Medulla oblongata (tissue), 1 donor: ENCODE measurements at regions not wholly inside any gene's neighbourhood (a gene's known extent, or its start where the extent isn't known, plus 50 kb on each side); places are given as distances from the start of the nearest gene placed in this dataset.
"Not testable (repeated sequence)": the region's sequence is repeated elsewhere in the genome, so short reads cannot be mapped to it uniquely, and the experiment has no call there.

Experiments used
- DNase-seq: peaks from one replicate; pipeline ENCODE4 v3.0.0-alpha.2; 2015; ENCODE audit errors: extremely low spot score

DNA sequence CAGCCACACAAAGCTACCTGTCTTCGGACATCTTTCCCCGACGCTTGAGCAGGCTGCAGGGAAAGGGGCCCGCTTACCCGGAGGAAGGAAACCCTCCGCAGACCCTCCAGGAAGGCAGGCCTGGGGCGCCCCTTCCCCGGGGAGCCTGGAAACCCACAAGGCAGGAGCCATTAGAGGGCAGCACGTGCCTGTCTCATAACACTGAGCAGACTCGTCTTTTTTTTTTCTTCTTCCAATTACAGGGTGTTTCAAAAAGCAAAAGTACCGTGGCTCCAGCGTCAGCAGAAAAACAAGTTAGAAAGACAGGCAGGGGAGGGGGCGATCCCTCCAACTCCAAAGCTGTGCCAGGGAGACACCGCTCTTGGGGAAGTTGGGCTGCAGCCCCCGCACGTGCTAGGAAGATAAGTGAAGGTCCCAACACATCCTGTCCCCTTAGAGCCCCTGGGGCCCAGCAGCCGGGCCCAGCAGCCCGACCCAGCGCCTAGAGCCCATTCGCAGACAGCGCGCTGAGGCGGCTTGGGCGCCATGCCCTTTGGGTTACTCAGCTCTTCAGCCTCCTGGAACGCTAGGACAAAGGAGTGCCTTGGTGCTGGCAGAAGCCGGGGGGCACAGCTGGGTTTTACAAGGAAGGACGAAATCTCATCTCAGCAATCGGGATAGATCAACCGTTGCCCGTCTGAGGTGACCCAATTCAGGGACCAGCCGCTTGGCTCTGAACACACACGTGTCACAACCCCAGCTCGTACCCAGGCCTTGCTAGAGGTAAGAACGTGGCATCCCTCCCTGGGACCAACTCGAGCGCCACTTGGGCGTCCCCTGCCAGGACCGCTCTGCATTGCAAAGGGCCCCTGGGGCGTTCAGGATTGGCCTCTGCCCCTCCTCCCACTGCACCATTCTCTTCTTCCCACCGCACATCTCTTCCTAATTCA is 136.3 kb downstream of the LY86 start:
- DNase-seq = peak; percentile 71

DNA sequence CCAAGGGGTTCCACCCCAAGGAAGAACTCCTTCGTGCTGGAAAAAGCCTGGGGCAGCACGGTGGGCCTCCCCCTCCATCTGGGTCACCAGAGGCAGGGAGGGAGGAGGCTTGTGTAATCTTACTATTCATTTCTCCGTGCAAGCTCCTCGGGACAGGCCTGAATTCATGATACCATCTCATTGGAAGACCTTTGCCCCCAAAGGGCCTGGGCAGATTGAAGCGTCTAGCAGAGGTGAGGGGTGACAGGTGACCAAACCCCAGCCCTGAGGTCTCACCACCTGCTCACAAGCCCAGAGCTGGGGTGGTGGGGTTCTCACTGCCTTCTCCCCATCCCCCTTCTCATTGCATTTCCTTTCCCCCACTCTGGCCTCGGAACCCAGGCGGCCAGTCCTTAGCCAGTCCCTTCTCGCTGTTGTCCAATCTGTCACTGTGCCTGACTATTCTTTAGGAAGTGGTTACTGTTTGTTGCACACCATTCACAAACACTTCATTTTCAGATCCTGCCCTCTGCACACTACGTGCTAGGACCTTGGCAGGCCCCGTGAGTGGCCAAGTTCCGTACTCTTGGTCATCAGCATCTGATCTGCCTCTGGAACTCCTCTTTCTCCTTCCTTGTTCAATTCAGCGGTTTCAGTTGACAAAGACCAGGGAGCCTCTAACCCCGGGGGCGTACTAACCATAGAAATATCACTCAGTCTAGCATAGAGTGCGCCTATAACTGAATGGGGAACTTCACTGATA is 137.1 kb downstream of the LY86 start:
- peak; percentile 65 for DNase-seq

DNA sequence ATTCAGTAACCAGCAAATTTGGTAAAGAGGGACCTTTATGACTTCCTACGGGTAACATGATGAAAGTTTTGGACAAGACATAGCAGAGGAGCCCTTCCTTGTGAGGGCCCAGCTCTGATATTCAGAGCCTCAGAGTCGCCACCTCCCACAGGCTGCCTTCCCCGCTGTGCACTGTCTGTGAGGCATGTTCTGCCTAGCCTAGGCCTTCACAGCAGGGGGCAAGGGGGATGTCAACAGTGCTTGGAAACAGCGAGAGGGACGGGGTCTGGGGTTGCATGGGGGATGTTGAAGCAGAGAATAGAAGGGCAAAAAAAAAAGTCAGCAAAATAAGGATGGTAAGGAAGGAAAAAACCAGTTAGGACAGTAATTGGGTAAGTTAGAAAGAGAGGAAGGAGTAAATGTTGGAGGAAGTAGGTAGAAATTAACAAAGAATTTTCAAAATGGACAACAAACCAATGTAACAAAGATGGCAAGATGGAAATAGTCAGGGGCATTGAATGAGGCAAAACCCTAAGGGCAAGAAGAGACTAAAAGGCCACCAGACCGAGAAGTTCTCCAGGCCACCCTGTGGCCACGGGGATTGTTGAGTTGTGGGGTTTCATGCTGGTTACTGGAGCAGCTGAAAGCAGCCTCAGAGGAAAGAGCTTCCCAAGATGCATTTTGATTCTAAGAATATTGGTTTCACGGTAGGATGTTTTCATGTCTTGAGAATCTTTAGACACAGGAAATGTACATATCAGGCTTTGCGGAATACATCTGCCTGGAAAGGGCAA is 139.8 kb downstream of the LY86 start:
- no peak for DNase-seq

GRCh38 chr6:6729971-6730370 is 141.5 kb downstream of the LY86 start:
- DNase-seq = no peak

DNA sequence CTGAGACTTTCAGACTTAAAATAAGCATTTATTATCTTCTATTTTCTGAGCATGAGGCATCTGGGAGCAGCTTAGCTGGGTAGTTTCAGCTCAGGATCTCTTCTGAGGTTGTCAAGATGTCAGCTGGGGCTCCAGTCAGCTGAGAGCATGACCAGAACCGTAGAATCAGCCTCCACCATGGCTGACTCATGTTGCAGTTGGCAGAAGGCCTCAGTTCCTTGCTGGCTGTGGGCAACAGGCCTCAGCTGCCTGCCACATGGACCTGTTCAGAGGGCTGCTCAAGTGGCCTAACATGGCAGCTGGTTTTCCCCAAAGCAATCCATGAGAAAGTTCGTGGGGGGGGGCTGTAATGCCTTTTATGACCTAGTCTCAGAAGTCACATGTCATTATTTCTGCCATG is 142.3 kb downstream of the LY86 start:
- no peak for DNase-seq

DNA sequence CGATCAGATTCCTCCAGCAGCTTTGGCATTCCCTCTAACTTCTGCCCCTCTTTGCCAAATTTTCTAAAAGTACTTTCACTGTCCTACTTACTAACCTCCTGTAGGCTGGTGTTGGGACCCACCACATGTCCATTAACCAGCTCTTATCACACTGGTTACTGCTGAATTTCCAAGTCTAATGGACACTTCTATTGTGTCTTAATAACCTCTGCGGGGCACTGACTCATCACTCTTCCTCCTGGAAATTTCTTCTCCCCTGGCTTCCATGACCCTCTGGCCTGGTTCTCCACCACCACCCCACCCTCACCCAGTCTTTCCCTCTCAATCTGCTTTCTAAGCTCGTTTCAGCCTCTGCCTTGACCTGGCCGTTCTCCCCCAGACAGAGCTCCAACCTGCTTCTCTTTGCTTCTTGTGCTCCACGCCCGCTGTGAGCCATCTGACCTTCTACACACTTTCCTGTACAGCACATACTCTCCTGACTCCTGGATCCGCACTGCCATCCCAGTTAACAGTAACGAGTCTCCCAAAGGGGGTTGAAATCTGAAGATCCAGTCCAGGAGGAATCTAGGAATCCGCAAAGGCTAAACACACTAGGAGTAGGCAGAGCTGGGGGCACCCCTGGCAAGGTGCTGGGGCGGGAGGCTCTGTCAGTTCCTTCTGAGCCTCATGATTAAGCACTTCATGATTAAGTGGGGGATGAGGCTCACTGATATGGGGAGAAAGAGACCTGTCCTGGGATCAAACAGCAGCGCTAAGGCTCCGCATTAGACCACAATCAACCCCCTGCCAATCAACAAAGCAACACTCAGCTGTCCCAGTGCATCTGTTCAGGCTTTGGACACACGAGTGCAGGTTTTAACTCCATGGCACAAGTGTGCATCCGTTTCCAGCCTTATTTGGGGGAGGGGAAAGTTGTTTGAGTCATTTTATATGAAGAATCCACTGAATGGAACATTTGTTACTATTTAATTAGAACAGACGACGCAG is 146.3 kb downstream of the LY86 start:
- no peak for DNase-seq

DNA sequence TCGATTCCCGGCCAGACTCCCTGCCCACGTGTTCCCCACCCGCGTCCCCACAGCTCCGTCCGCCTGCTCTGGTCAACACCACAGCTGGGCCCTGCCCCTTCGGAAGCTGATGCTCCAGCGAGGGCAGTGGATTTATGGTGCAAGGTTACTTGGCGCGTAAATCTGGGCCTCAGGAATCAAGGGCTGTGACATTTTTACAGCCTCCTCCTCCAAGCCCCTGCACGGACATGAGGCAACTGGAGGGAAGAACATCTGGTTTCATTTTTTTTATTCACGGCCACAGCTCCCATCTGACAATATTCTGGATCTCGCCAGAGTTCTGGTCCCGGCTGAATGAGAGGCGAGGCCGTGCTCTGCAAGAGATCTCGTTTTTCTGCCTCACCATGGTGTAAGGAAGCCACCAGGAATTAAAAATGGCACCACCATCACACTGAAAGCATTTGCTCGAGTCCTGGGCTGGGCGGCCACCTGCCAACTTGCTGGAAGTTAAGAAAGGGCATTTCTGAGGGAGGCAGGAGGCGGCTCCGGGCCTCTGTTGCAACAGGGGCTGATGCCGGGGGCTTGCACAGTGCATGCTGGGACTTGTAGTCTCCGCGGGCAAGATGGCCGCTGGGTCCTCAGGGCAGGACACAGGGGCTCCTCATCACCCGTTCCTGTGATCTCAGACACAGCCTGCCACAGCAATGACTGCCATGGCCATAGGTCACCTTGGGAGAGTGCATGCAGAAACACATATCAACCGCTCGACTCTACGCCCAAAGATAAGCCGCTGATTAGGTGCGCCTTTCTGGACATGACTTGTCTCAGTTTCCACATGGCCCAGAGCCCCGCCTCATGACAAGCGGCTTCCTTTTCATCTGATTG is 148.5 kb downstream of the LY86 start:
- no peak for DNase-seq

DNA sequence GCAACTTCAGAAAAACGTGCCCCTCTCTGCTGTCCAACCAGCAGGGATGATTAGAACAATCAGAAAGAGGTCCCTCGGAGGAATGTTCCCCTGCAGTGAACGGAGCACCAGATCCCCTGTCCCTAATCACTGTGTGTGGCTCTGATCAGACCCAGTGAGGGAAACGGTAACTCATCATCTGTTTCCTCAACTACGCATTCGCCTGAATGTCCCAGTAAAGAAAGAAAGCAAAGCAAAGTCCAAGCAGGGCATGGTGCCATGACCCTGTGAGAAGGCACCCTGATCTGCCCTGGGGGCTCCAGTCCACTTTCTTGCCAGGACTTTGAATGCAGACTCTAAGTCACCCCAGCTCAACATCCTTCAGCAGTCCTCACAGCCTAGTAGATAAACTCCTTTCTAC is 149.2 kb downstream of the LY86 start:
- DNase-seq = no peak

- no peak for DNase-seq
Observed at GRCh38 chr6:6738108-6738507, 149.6 kb downstream of the LY86 start.

- no peak for DNase-seq
Observed at GRCh38 chr6:6738922-6739716, 150.6 kb downstream of the LY86 start.

- DNase-seq = no peak
Observed at GRCh38 chr6:6740595-6740994, 152.1 kb downstream of the LY86 start.

DNA sequence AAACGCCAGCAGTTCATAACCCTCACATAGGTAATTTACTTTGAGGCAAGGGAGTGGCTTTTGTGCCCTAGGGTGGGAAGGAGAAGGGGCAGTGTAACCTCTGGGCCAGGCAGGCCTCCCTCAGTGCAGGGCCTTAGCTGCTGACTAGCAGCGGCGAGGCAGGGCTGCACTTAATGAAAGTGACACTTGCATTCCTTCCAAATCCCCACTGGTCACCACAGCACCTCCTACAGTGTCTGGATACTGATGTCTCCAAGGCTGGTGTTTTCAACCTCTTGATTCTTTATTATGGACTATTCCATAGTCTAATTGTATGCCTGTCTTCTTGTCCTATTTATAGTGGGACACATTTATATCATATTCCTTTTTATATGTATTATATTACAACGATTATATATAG is 152.7 kb downstream of the LY86 start:
- DNase-seq = no peak

DNA sequence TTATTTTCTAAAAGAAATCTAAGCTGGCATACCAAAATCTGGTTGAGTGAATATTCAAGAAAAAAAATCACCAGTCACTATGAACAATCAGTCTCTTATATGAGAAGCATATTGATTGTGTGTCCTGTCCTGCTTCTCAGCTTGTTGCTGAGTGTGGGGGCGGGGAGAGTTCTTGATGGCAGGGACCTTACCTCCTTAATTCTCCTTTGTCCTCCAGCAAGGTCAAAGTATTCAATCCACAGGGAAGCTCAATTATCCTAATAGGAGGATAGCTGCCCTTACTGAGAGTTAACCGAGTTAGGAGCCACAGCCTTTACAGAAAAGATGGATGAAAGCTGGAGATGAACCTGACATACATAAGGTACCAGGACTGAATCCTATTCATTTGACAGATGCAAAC is 154.0 kb downstream of the LY86 start:
- no peak for DNase-seq

- no peak for DNase-seq
Observed at GRCh38 chr6:6744551-6744950, 156.0 kb downstream of the LY86 start.

- DNase-seq = not testable (repeated sequence)
Observed at GRCh38 chr6:6745637-6746332, 157.3 kb downstream of the LY86 start.

DNA sequence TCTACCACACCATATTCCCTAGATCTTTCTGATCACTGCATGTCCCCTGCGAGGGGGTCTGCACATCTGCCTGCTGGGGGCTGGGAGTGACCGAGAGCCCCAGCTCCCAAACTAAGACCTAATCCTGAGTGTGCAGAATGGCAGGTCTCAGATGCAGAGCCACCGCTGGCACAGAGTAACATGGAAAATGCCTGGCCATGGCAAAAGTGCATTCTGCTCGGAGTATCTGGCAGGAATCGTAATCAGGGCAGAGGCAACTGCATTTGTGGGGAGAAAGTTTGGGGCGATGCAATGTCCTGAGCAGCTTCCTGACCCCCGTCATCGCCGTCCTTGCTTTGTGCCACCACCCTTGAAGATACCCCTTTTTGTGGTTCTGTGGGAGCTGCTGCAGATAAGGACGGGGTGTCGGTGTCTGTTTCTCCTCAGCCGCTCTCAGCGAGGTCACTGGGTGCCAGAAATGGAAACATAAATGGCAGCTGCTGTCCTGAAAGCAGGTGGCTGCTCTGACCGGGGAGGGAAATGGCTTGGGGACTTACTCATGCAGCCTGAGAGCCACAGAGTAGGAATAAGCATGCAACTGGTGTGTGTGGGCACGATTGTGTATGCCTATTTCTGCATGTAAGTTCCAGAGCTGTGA is 157.9 kb downstream of the LY86 start:
- no peak for DNase-seq

- DNase-seq = no peak
Observed at GRCh38 chr6:6746970-6747338, 158.4 kb downstream of the LY86 start.

- no peak for DNase-seq
Observed at GRCh38 chr6:6747371-6747770, 158.9 kb downstream of the LY86 start.
